IMR-90 (cell line): ENCODE measurements at regions not wholly inside any gene's neighbourhood (a gene's known extent, or its start where the extent isn't known, plus 50 kb on each side); places are given as distances from the start of the nearest gene placed in this dataset.

Experiments used
- ATAC-seq: fragments of 200-7000 bp; cut with Tn5 transposase; 2 replicates; pipeline ENCODE4 v1.9.1; 2020; ENCODE audit warnings: low read depth, mild to moderate bottlenecking, moderate library complexity
- BruUV-seq: library from RNA; stranded (reverse); fragments of 400-500 nt; replicated peaks from 2 replicates; lab custom pipeline; 2021; lab: Mats Ljungman, UMichigan
- CTCF ChIA-PET: fragments of 300-600 bp; formaldehyde crosslinking; extraction: SDS; loops from one replicate; lab custom pipeline; 2021; ENCODE audit warnings: antibody characterized with exemption; lab: Yijun Ruan, JAX
- POLR2A ChIA-PET: fragments of 300-600 bp; sonication (Branson Sonifier 250); formaldehyde crosslinking; loops from one replicate; lab custom pipeline; 2022; ENCODE audit warnings: antibody characterized with exemption; ENCODE audit not compliant: unreplicated experiment; lab: Charles Lee
- DNase-seq: peaks from one replicate; pipeline ENCODE4 v3.0.0; 2013
- H2AFZ ChIP-seq: replicated peaks from 2 replicates; pipeline ENCODE3; 2013; ENCODE audit warnings: low read length, mild to moderate bottlenecking; ENCODE audit not compliant: poor library complexity
- H2AK5ac ChIP-seq: 2 replicates; pipeline ENCODE4 v1.6.1; 2013; ENCODE audit warnings: low read depth, low read length, inconsistent platforms
- H2AK9ac ChIP-seq: replicated peaks from 2 replicates; pipeline ENCODE3; 2013; ENCODE audit warnings: mild to moderate bottlenecking, low read depth, low read length, moderate library complexity; ENCODE audit not compliant: poor library complexity
- H2BK120ac ChIP-seq: 2 replicates; pipeline ENCODE4 v1.6.1; 2013; ENCODE audit warnings: low read depth, low read length, inconsistent platforms
- H2BK15ac ChIP-seq: 3 replicates; pipeline ENCODE4 v1.6.1; 2013; ENCODE audit warnings: low read depth, low read length, inconsistent platforms
- H2BK20ac ChIP-seq: 2 replicates; pipeline ENCODE4 v1.6.1; 2013; ENCODE audit warnings: low read depth, mild to moderate bottlenecking, inconsistent platforms, low read length, moderate library complexity
- H2BK5ac ChIP-seq: 2 replicates; pipeline ENCODE4 v1.6.1; 2013; ENCODE audit warnings: mild to moderate bottlenecking, low read depth, low read length, inconsistent platforms; ENCODE audit not compliant: poor library complexity, severe bottlenecking
- H3K14ac ChIP-seq: replicated peaks from 2 replicates; pipeline ENCODE4 v1.6.1; 2013; ENCODE audit warnings: low read depth, low read length, inconsistent platforms
- H3K18ac ChIP-seq: 2 replicates; pipeline ENCODE4 v1.6.1; 2013; ENCODE audit warnings: low read depth, low read length, control low read depth
- H3K23ac ChIP-seq: 2 replicates; pipeline ENCODE4 v1.6.1; 2013; ENCODE audit warnings: low read depth, low read length, inconsistent platforms
- H3K27ac ChIP-seq: 2 replicates; pipeline ENCODE4 v1.5.1; 2013; ENCODE audit warnings: mild to moderate bottlenecking, control low read depth, low read length; ENCODE audit not compliant: insufficient read depth
- H3K27me3 ChIP-seq: 2 replicates; pipeline ENCODE4 v1.6.1; 2013; ENCODE audit warnings: low read length; ENCODE audit not compliant: control insufficient read depth, insufficient read depth
- H3K36me3 ChIP-seq: 2 replicates; pipeline ENCODE4 v1.6.1; 2013; ENCODE audit warnings: low read length, mixed read lengths; ENCODE audit not compliant: control insufficient read depth, insufficient read depth
- H3K4ac ChIP-seq: 2 replicates; pipeline ENCODE4 v1.6.1; 2013; ENCODE audit warnings: low read depth, low read length, inconsistent platforms
- H3K4me1 ChIP-seq: 2 replicates; pipeline ENCODE4 v1.6.1; 2013; ENCODE audit warnings: low read length, mixed read lengths; ENCODE audit not compliant: control insufficient read depth, insufficient read depth
- H3K4me2 ChIP-seq: 2 replicates; pipeline ENCODE4 v1.6.1; 2013; ENCODE audit warnings: low read depth, mild to moderate bottlenecking, control low read depth, low read length, moderate library complexity
- H3K4me3 ChIP-seq: 2 replicates; pipeline ENCODE4 v1.5.1; 2013; ENCODE audit warnings: low read depth, mild to moderate bottlenecking, control low read depth, low read length, moderate library complexity; ENCODE audit not compliant: insufficient read depth
- H3K56ac ChIP-seq: 2 replicates; pipeline ENCODE4 v1.6.1; 2013; ENCODE audit warnings: low read length, inconsistent platforms; ENCODE audit not compliant: insufficient read depth; ENCODE audit errors: extremely low read depth
- H3K79me1 ChIP-seq, 2 experiments: 2 replicates each; pipeline ENCODE4 v1.6.1; 2013; ENCODE audit warnings: low read length in 2 of 2, inconsistent platforms in 1 of 2, low read depth in 1 of 2
- H3K9ac ChIP-seq: 2 replicates; pipeline ENCODE4 v1.6.1; 2013; ENCODE audit warnings: low read depth, low read length, control low read depth
- H3K9me1 ChIP-seq: 2 replicates; pipeline ENCODE4 v1.6.1; 2013; ENCODE audit warnings: low read length, inconsistent platforms; ENCODE audit not compliant: insufficient read depth
- H3K9me3 ChIP-seq: 2 replicates; pipeline ENCODE4 v1.6.1; 2013; ENCODE audit warnings: low read length; ENCODE audit not compliant: control insufficient read depth, insufficient read depth
- H4K20me1 ChIP-seq: 2 replicates; pipeline ENCODE4 v1.6.1; 2013; ENCODE audit warnings: low read length, inconsistent platforms; ENCODE audit not compliant: insufficient read depth
- H4K5ac ChIP-seq: 2 replicates; pipeline ENCODE4 v1.6.1; 2013; ENCODE audit warnings: mild to moderate bottlenecking, low read depth, low read length, control low read depth
- H4K8ac ChIP-seq, 2 experiments: 2 replicates each; pipeline ENCODE4 v1.6.1; 2013; ENCODE audit warnings: low read depth in 2 of 2, low read length in 2 of 2, control low read depth in 1 of 2, inconsistent platforms in 1 of 2
- H4K91ac ChIP-seq: 2 replicates; pipeline ENCODE4 v1.6.1; 2013; ENCODE audit warnings: low read depth, low read length, inconsistent platforms; ENCODE audit not compliant: insufficient read depth
- BHLHE40 ChIP-seq: fragments of 150-350 bp; IDR thresholded peaks from 2 replicates; pipeline ENCODE4 v1.6.1; 2016; ENCODE audit warnings: mild to moderate bottlenecking, low read depth, low read length
- MAFK ChIP-seq: IDR thresholded peaks from 2 replicates; pipeline ENCODE4 v1.6.1; 2012; ENCODE audit warnings: low read depth, low read length, improper control_type of control experiment
- NFE2L2 ChIP-seq: fragments of 150-350 bp; IDR thresholded peaks from 2 replicates; pipeline ENCODE4 v1.6.1; 2016; ENCODE audit warnings: low read depth, mild to moderate bottlenecking, low read length
- WGBS, 2 experiments: methylation state at CpG; one replicate each; pipeline versions ENCODE4 v1.1.5 to v1.1.7; 2013; ENCODE audit warnings: missing lambda C conversion rate in 2 of 2; ENCODE audit not compliant: insufficient read length in 1 of 2; ENCODE audit errors: extremely low coverage in 2 of 2; 5-methylcytosine and 5-hydroxymethylcytosine counted together
- dilution Hi-C: fragments of 300-500 bp; cut with HindIII; formaldehyde crosslinking; loops from one replicate; pipeline ENCODE4 v1.14.3; 2018; ENCODE audit warnings: low sequenced_read_pairs; ENCODE audit not compliant: unreplicated experiment
- in situ Hi-C: fragments of 300-500 bp; cut with MboI; formaldehyde crosslinking; loops from 3 replicates; pipeline ENCODE4 v1.14.3; 2019; ENCODE audit warnings: low sequenced_read_pairs, inconsistent platforms, mixed read lengths
- intact Hi-C: fragments of 100-400 bp; cut with micrococcal nuclease; formaldehyde crosslinking; loops from 2 replicates; pipeline ENCODE4 v1.10.0; 2022

DNA sequence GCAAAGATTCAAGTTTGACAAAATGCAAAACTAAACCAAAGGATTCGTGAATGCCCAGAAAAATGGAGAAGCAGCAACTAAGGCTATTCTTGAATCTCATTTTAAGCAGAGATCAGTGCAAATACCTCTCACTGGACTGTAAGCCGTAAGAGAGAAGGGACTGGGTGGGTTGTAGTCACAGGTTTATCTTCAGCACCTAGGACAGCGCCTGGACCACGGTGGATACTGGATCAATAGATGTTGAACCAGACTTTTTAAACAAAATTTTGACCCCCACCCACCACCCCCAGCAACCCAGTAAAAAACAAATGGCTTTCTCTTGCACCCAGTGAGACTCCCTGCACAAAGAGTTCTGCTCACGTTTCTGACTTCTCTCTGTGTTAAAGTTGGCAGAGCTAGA is 347.1 kb downstream of the AJAP1 start:
- BruUV-seq, result no TSS peak
- WGBS, 2 experiments, result no CpG with 5 or more reads among the region's 5 CpGs
- Histone ChIP-seq H4K91ac (no peak overlapping the region), H3K23ac (no peak overlapping the region), H3K4ac (no peak overlapping the region), H2AK9ac (no peak overlapping the region), H2AFZ (no peak overlapping the region), H2BK120ac (no peak overlapping the region), H2BK20ac (no peak overlapping the region), H3K79me1 (no peaks in the 10 kb centered on the region), H4K5ac (no peak overlapping the region), H3K4me3 (no peak overlapping the region), H3K56ac (no peak overlapping the region), H3K18ac (no peak overlapping the region), H3K14ac (no peak overlapping the region), H2AK5ac (no peak overlapping the region), H4K20me1 (no peaks in the 10 kb centered on the region), H3K36me3 (no peaks in the 10 kb centered on the region), H3K4me1 (no peaks in the 10 kb centered on the region), H3K9me3 (peaks cover 34% of the 10 kb centered on the region), H3K9ac (no peak overlapping the region), H3K27ac (no peak overlapping the region), H2BK5ac (no peak overlapping the region), H3K4me2 (no peak overlapping the region), H3K27me3 (no peaks in the 10 kb centered on the region), H4K8ac (no peak overlapping the region), H2BK15ac (no peak overlapping the region), H3K9me1 (no peaks in the 10 kb centered on the region)
- DNase-seq (no peak), ATAC-seq (no peak)
- dilution Hi-C loops, result no loop called here
- ChIA-PET CTCF (no interaction called here), POLR2A (no interaction called here)
- no peak for TF ChIP-seq BHLHE40
- TF ChIP-seq NFE2L2, result no peak
- no peak for TF ChIP-seq MAFK
- intact Hi-C loops, result no loop called here
- in situ Hi-C loops, result no loop called here
